Mesothelial cell of epicardium (in vitro differentiated cells): ENCODE measurements at regions not wholly inside any gene's neighbourhood (a gene's known extent, or its start where the extent isn't known, plus 50 kb on each side); places are given as distances from the start of the nearest gene placed in this dataset.

Experiments
- DNase-seq, 2 experiments: peaks; one replicate each; pipeline ENCODE4 v3.0.0; 2021; ENCODE audit warnings: low spot score in 2 of 2; ENCODE audit not compliant: unreplicated experiment in 2 of 2
- H3K27ac Mint-ChIP-seq: 2 replicates; pipeline ENCODE4 v1.8.0; 2021; ENCODE audit warnings: mixed read lengths
- H3K27me3 Mint-ChIP-seq: 2 replicates; pipeline ENCODE4 v1.8.0; 2021; ENCODE audit warnings: low read depth, mixed read lengths
- H3K36me3 Mint-ChIP-seq: 2 replicates; pipeline ENCODE4 v1.8.0; 2021; ENCODE audit warnings: mixed read lengths
- H3K4me1 Mint-ChIP-seq: 2 replicates; pipeline ENCODE4 v1.8.0; 2021; ENCODE audit warnings: mixed read lengths
- H3K4me3 Mint-ChIP-seq: 2 replicates; pipeline ENCODE4 v1.8.0; 2021; ENCODE audit warnings: mild to moderate bottlenecking, moderate library complexity, mixed read lengths
- H3K9me3 Mint-ChIP-seq: 2 replicates; pipeline ENCODE4 v1.8.0; 2021; ENCODE audit warnings: mixed read lengths
- CTCF ChIP-seq: fragments of 200-600 bp; sonication (generic); IDR thresholded peaks from one replicate; pipeline ENCODE4 v1.5.0; 2021; ENCODE audit warnings: antibody characterized with exemption; ENCODE audit not compliant: unreplicated experiment

GRCh38 chr3:19070325-19070724 is 78.0 kb upstream of the KCNH8 start:
- DNase-seq = no peak
- Mint-ChIP-seq H3K9me3 (peaks cover 4% of the 10 kb centered on the region), H3K36me3 (no peaks in the 10 kb centered on the region), H3K4me1 (no peaks in the 10 kb centered on the region), H3K27ac (no peak overlapping the region), H3K27me3 (no peaks in the 10 kb centered on the region), H3K4me3 (no peak overlapping the region)
- TF ChIP-seq CTCF = no peak

- Mint-ChIP-seq H3K4me1 (no peaks in the 10 kb centered on the region), H3K27ac (no peak overlapping the region), H3K27me3 (no peaks in the 10 kb centered on the region), H3K36me3 (no peaks in the 10 kb centered on the region), H3K9me3 (no peaks in the 10 kb centered on the region), H3K4me3 (no peak overlapping the region)
- no peak for TF ChIP-seq CTCF
- DNase-seq = no peak
These were observed 83.3 kb upstream of the KCNH8 start for GRCh38 chr3:19065027-19065426.

- TF ChIP-seq CTCF = no peak
- Mint-ChIP-seq H3K27me3 (no peaks in the 10 kb centered on the region), H3K4me3 (no peak overlapping the region), H3K36me3 (no peaks in the 10 kb centered on the region), H3K27ac (no peak overlapping the region), H3K4me1 (no peaks in the 10 kb centered on the region), H3K9me3 (no peaks in the 10 kb centered on the region)
- DNase-seq = no peak
These were observed 84.4 kb upstream of the KCNH8 start for GRCh38 chr3:19063936-19064335.

- no peak for TF ChIP-seq CTCF
- Mint-ChIP-seq H3K4me1 (peaks cover 8% of the 10 kb centered on the region), H3K27ac (no peak overlapping the region), H3K4me3 (no peak overlapping the region), H3K36me3 (no peaks in the 10 kb centered on the region), H3K27me3 (no peaks in the 10 kb centered on the region), H3K9me3 (no peaks in the 10 kb centered on the region)
- no peak for DNase-seq
These were observed 87.9 kb upstream of the KCNH8 start for GRCh38 chr3:19060404-19060803.

- H3K4me3 Mint-ChIP-seq = no peak overlapping the region
- no peak for DNase-seq
- H3K27me3 Mint-ChIP-seq = no peaks in the 10 kb centered on the region
- no peak for TF ChIP-seq CTCF
- H3K36me3 Mint-ChIP-seq = no peaks in the 10 kb centered on the region
- H3K9me3 Mint-ChIP-seq = no peaks in the 10 kb centered on the region
- H3K27ac Mint-ChIP-seq = no peak overlapping the region
- peaks cover 8% of the 10 kb centered on the region for H3K4me1 Mint-ChIP-seq
These were observed 95.4 kb upstream of the KCNH8 start for GRCh38 chr3:19052874-19053273.

- no peak for TF ChIP-seq CTCF
- Mint-ChIP-seq H3K9me3 (no peaks in the 10 kb centered on the region), H3K4me1 (no peaks in the 10 kb centered on the region), H3K36me3 (no peaks in the 10 kb centered on the region), H3K27ac (no peak overlapping the region), H3K27me3 (peaks cover 2% of the 10 kb centered on the region), H3K4me3 (no peak overlapping the region)
- no peak for DNase-seq
These were observed 101.9 kb upstream of the KCNH8 start for GRCh38 chr3:19046440-19046839.
